Astrocyte (in vitro differentiated cells and primary cell): ENCODE measurements at regions not wholly inside any gene's neighbourhood (a gene's known extent, or its start where the extent isn't known, plus 50 kb on each side); places are given as distances from the start of the nearest gene placed in this dataset.

Experiments
- CTCF ChIP-seq: IDR thresholded peaks from 2 replicates; pipeline ENCODE4 v1.5.1; 2011; ENCODE audit warnings: low read depth, mild to moderate bottlenecking, inconsistent platforms, low read length, moderate library complexity; ENCODE audit not compliant: insufficient read depth
- EZH2 ChIP-seq: IDR thresholded peaks from 2 replicates; pipeline ENCODE4 v1.6.1; 2012; ENCODE audit warnings: mild to moderate bottlenecking, low read length, inconsistent platforms; ENCODE audit not compliant: insufficient read depth

- TF ChIP-seq EZH2 (no peak), CTCF (no peak)
Observed at GRCh38 chr6:91366781-91367180, 779.9 kb upstream of the MAP3K7 start.
